Parathyroid adenoma (tissue), 2 donors: ENCODE measurements at regions not wholly inside any gene's neighbourhood (a gene's known extent, or its start where the extent isn't known, plus 50 kb on each side); places are given as distances from the start of the nearest gene placed in this dataset.

Source experiments
- H2AFZ ChIP-seq: fragments of 300-600 bp; sonication (generic); one replicate; pipeline ENCODE4 v1.7.0; 2017; ENCODE audit warnings: antibody characterized with exemption, mild to moderate bottlenecking
- H3K27ac ChIP-seq: fragments of 300-600 bp; sonication (generic); one replicate; pipeline ENCODE4 v1.7.0; 2017
- H3K27me3 ChIP-seq: fragments of 300-600 bp; sonication (generic); one replicate; pipeline ENCODE4 v1.7.0; 2017; ENCODE audit warnings: low read length; ENCODE audit not compliant: control insufficient read depth, insufficient read depth
- H3K36me3 ChIP-seq: fragments of 300-600 bp; sonication (generic); one replicate; pipeline ENCODE4 v1.7.0; 2017; ENCODE audit warnings: low read length; ENCODE audit not compliant: control insufficient read depth, insufficient read depth
- H3K4me1 ChIP-seq: fragments of 300-600 bp; sonication (generic); one replicate; pipeline ENCODE4 v1.7.0; 2017; ENCODE audit warnings: control low read depth
- H3K4me2 ChIP-seq: fragments of 300-600 bp; sonication (generic); one replicate; pipeline ENCODE4 v1.7.0; 2017; ENCODE audit warnings: low read length
- H3K4me3 ChIP-seq: fragments of 300-600 bp; sonication (generic); one replicate; pipeline ENCODE4 v1.7.0; 2017; ENCODE audit warnings: low read depth, low read length
- H3K79me2 ChIP-seq: fragments of 300-600 bp; sonication (generic); one replicate; pipeline ENCODE4 v1.7.0; 2017; ENCODE audit warnings: control low read depth
- H3K9ac ChIP-seq: fragments of 300-600 bp; sonication (generic); one replicate; pipeline ENCODE4 v1.7.0; 2017; ENCODE audit warnings: mild to moderate bottlenecking
- H3K9me3 ChIP-seq: fragments of 300-600 bp; sonication (generic); one replicate; pipeline ENCODE4 v1.7.0; 2017; ENCODE audit warnings: low read length; ENCODE audit not compliant: control insufficient read depth
- CTCF ChIP-seq: fragments of 300-600 bp; sonication (generic); IDR thresholded peaks from one replicate; pipeline ENCODE4 v1.7.0; 2017; ENCODE audit warnings: antibody characterized with exemption, mild to moderate bottlenecking
- donor health status: primary hyperparathyroidism.

DNA sequence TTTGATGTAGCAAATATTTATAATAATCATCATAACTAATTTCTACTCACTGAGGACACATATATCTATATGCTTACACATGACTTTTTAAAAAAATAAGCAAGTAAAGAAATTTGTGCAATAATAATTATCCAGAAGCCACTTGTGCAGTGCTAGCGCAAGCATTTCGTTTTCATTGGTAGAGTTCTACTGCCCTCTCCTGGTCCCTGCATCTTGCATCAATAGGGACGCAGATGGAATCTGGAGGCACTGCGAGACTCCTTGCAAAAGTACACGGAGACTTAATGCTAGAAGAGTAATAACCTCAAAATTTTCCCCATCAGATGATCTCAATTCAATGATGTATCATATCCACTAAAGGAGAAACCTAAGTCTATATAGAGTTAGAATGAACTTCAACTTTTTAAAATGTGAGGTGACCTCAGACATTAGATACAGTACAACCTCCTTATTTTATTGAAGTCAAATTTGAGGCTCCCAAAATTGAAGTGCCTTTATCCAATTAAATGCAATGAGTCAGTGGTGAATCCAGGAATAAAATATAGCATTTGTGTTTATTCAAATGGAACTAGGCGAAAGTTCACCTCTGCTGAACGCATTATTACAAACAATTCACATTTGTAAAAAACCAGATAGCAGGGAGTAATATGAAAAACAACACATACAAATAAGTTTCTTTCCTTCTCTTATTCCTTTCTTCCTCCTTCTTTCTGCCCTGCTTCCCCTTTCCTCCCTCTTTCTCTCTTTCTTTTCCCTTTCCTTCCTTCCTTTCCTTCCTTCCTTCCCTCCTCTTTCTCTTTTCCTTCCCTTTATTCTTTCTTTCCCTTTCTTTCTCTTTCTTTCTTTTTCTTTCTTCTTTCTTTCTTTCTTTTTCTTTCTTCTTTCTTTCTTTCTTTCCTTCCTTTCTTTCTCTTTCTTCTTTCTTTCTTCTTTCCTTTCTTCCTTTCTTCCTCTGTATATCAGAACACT lies 450.0 kb downstream of the ANKRD50 start:
- TF ChIP-seq CTCF: peak; percentile 63
- H3K9me3 ChIP-seq: no peaks in the 10 kb centered on the region
- no peak overlapping the region for H3K9ac ChIP-seq

DNA sequence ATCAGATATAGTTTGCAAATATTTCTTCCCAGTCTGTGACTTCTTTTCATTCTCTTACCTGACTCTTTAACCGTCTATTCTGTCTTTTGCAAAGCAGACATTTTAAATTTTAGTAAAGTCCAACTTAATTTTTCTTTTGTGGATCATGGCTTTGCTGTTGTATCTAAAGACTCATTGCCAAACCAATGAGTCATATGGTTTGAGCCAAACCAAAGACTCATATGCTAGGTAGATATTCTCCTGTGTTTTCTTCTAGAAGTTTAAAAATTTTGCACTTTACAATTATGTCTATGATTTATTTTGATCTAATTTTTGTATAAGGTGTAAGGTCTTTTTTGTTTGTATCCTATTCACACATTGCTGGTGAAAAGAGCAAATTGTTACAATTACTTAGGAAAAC lies 446.8 kb downstream of the ANKRD50 start:
- no peaks in the 10 kb centered on the region for H3K4me1 ChIP-seq
- H3K36me3 ChIP-seq: no peaks in the 10 kb centered on the region
- TF ChIP-seq CTCF: no peak
- H3K27me3 ChIP-seq: no peaks in the 10 kb centered on the region
- no peaks in the 10 kb centered on the region for H3K9me3 ChIP-seq
- no peak overlapping the region for H2AFZ ChIP-seq
- no peak overlapping the region for H3K9ac ChIP-seq
- H3K27ac ChIP-seq: no peak overlapping the region
- no peaks in the 10 kb centered on the region for H3K79me2 ChIP-seq
- H3K4me2 ChIP-seq: no peak overlapping the region
- H3K4me3 ChIP-seq: no peak overlapping the region

More for the DNA sequence above, 450.0 kb downstream of the ANKRD50 start:
- Histone ChIP-seq H3K27me3 (no peaks in the 10 kb centered on the region), H3K27ac (no peak overlapping the region), H3K36me3 (no peaks in the 10 kb centered on the region), H3K79me2 (no peaks in the 10 kb centered on the region), H3K4me1 (no peaks in the 10 kb centered on the region), H3K4me2 (no peak overlapping the region), H3K4me3 (no peak overlapping the region), H2AFZ (no peak overlapping the region)

GRCh38 chr4:124266721-124267120 lies 445.8 kb downstream of the ANKRD50 start:
- H3K9ac ChIP-seq: no peak overlapping the region
- no peak overlapping the region for H2AFZ ChIP-seq
- no peaks in the 10 kb centered on the region for H3K36me3 ChIP-seq
- H3K27ac ChIP-seq: no peak overlapping the region
- no peak overlapping the region for H3K4me3 ChIP-seq
- H3K9me3 ChIP-seq: no peaks in the 10 kb centered on the region
- no peaks in the 10 kb centered on the region for H3K79me2 ChIP-seq
- H3K4me1 ChIP-seq: no peaks in the 10 kb centered on the region
- H3K27me3 ChIP-seq: no peaks in the 10 kb centered on the region
- TF ChIP-seq CTCF: no peak
- no peak overlapping the region for H3K4me2 ChIP-seq

GRCh38 chr4:124276461-124276860 lies 436.1 kb downstream of the ANKRD50 start:
- no peak for TF ChIP-seq CTCF
- Histone ChIP-seq H3K9me3 (no peaks in the 10 kb centered on the region), H3K27me3 (no peaks in the 10 kb centered on the region), H3K27ac (no peak overlapping the region), H3K4me2 (no peak overlapping the region), H3K4me1 (no peaks in the 10 kb centered on the region), H3K9ac (no peak overlapping the region), H3K36me3 (no peaks in the 10 kb centered on the region), H2AFZ (no peak overlapping the region), H3K79me2 (no peaks in the 10 kb centered on the region), H3K4me3 (no peak overlapping the region)
